SK-N-SH (cell line): ENCODE measurements at regions not wholly inside any gene's neighbourhood (a gene's known extent, or its start where the extent isn't known, plus 50 kb on each side); places are given as distances from the start of the nearest gene placed in this dataset.

Source experiments
- CTCF ChIA-PET: fragments of 300-600, 350-600 bp; formaldehyde crosslinking; extraction: SDS; loops from one replicate; lab custom pipeline; 2021; lab: Yijun Ruan, JAX
- POLR2A ChIA-PET: fragments of 350-600 bp; sonication (Branson Sonifier 250); formaldehyde crosslinking; extraction: SDS; loops from one replicate; lab custom pipeline; 2020; ENCODE audit warnings: antibody characterized with exemption, inconsistent platforms; lab: Yijun Ruan, JAX
- DNase-seq: peaks from one replicate; pipeline ENCODE4 v3.0.0; 2012
- H2AFZ ChIP-seq: fragments of 200-600 bp; sonication (generic); 2 replicates; pipeline ENCODE4 v1.8.1; 2016; ENCODE audit warnings: antibody characterized with exemption, mild to moderate bottlenecking, low read depth
- H3F3A ChIP-seq: fragments of 200-600 bp; sonication (generic); replicated peaks from 2 replicates; pipeline ENCODE3; 2016; ENCODE audit warnings: antibody characterized with exemption, mild to moderate bottlenecking; ENCODE audit not compliant: insufficient read depth
- H3K27ac ChIP-seq, 2 experiments: fragments of 200-500 bp in 1 of 2; fragments of 200-600 bp in 1 of 2; sonication (Bioruptor generic) in 1 of 2; sonication (generic), shearing (Covaris generic) in 1 of 2; 2 replicates each; pipeline versions ENCODE4 v1.5.1 to v1.6.1; 2014 to 2016; ENCODE audit warnings: low read depth in 2 of 2, inconsistent platforms in 1 of 2, low read length in 1 of 2, mild to moderate bottlenecking in 1 of 2, mixed read lengths in 1 of 2
- H3K27me3 ChIP-seq: fragments of 200-600 bp; sonication (generic), shearing (Covaris generic); 2 replicates; pipeline ENCODE4 v1.6.1; 2016; ENCODE audit warnings: mixed run types; ENCODE audit not compliant: insufficient read depth
- H3K36me3 ChIP-seq, 2 experiments: fragments of 200-500 bp in 1 of 2; fragments of 200-600 bp in 1 of 2; sonication (Bioruptor generic) in 1 of 2; sonication (generic) in 1 of 2; replicated peaks in 1 of 2; 2 replicates each; pipeline versions ENCODE3 to v1.5.1; 2014 to 2016; ENCODE audit warnings: low read length in 1 of 2, mild to moderate bottlenecking in 1 of 2; ENCODE audit not compliant: insufficient read depth in 2 of 2, control insufficient read depth in 1 of 2
- H3K4me1 ChIP-seq, 2 experiments: fragments of 200-500 bp in 1 of 2; fragments of 200-600 bp in 1 of 2; sonication (Bioruptor generic) in 1 of 2; sonication (generic), shearing (Covaris generic) in 1 of 2; 2 replicates each; pipeline versions ENCODE4 v1.5.1 to v1.6.1; 2014 to 2016; ENCODE audit warnings: low read depth in 1 of 2, low read length in 1 of 2, mixed run types in 1 of 2; ENCODE audit not compliant: insufficient read depth in 2 of 2, control insufficient read depth in 1 of 2
- H3K4me2 ChIP-seq: fragments of 200-600 bp; sonication (generic), shearing (Covaris generic); 2 replicates; pipeline ENCODE4 v1.6.1; 2017; ENCODE audit warnings: mixed run types
- H3K4me3 ChIP-seq, 2 experiments: fragments of 200-500 bp in 1 of 2; fragments of 200-600 bp in 1 of 2; sonication (Bioruptor generic) in 1 of 2; sonication (generic), shearing (Covaris generic) in 1 of 2; 2 replicates each; pipeline versions ENCODE4 v1.5.1 to v1.8.1; 2014 to 2016; ENCODE audit warnings: low read depth in 2 of 2, inconsistent platforms in 1 of 2, low read length in 1 of 2, mild to moderate bottlenecking in 1 of 2, mixed read lengths in 1 of 2, moderate library complexity in 1 of 2
- H3K79me2 ChIP-seq: fragments of 200-600 bp; sonication (generic); 2 replicates; pipeline ENCODE4 v1.8.1; 2017; ENCODE audit warnings: mild to moderate bottlenecking; ENCODE audit not compliant: insufficient read depth
- H3K9ac ChIP-seq: fragments of 200-600 bp; sonication (generic); 2 replicates; pipeline ENCODE4 v1.6.1; 2017; ENCODE audit warnings: mixed run types
- H3K9me2 ChIP-seq: fragments of 200-600 bp; sonication (generic); 2 replicates; pipeline ENCODE4 v1.6.1; 2017; ENCODE audit warnings: mixed run types
- H3K9me3 ChIP-seq: fragments of 200-600 bp; sonication (generic); 2 replicates; pipeline ENCODE4 v1.6.1; 2017; ENCODE audit warnings: mixed run types, mild to moderate bottlenecking, moderate library complexity
- H4K20me1 ChIP-seq: fragments of 200-600 bp; sonication (generic); 2 replicates; pipeline ENCODE4 v1.6.1; 2017; ENCODE audit warnings: mild to moderate bottlenecking, mixed run types; ENCODE audit not compliant: insufficient read depth
- EZH2phosphoT487 ChIP-seq: fragments of 200-600 bp; sonication (generic); IDR thresholded peaks from 2 replicates; pipeline ENCODE4 v1.6.1; 2017; ENCODE audit warnings: low read depth, mixed run types, mild to moderate bottlenecking, antibody characterized with exemption, moderate library complexity, borderline replicate concordance
- FOSL2 ChIP-seq: IDR thresholded peaks from 2 replicates; pipeline ENCODE4 v1.4.0; 2012; ENCODE audit warnings: low read depth, mild to moderate bottlenecking, moderate library complexity, borderline replicate concordance
- FOXJ3 ChIP-seq: sonication (generic); formaldehyde crosslinking; IDR thresholded peaks from 2 replicates; pipeline ENCODE4 v1.5.1; 2020; ENCODE audit warnings: mild to moderate bottlenecking, missing genetic modification reagents
- GATA2 ChIP-seq: sonication (generic); formaldehyde crosslinking; IDR thresholded peaks from 2 replicates; pipeline ENCODE4 v1.5.0; 2020; ENCODE audit warnings: mild to moderate bottlenecking, missing genetic modification reagents
- JUND ChIP-seq: IDR thresholded peaks from 2 replicates; pipeline ENCODE4 v1.4.0; 2012
- POLR2AphosphoS5 ChIP-seq: IDR thresholded peaks from 2 replicates; pipeline ENCODE4 v1.6.1; 2012; ENCODE audit warnings: low read depth, low read length
- RAD21 ChIP-seq: IDR thresholded peaks from 2 replicates; pipeline ENCODE4 v1.6.1; 2012; ENCODE audit warnings: mild to moderate bottlenecking, low read length
- RFX5 ChIP-seq: IDR thresholded peaks from 2 replicates; pipeline ENCODE4 v1.6.1; 2012; ENCODE audit warnings: mild to moderate bottlenecking, improper control_type of control experiment, low read length
- RXRA ChIP-seq: IDR thresholded peaks from 2 replicates; pipeline ENCODE4 v1.4.0; 2012; ENCODE audit warnings: low read depth, mild to moderate bottlenecking, borderline replicate concordance
- SMC3 ChIP-seq: IDR thresholded peaks from 2 replicates; pipeline ENCODE4 v1.6.1; 2012; ENCODE audit warnings: low read depth, low read length, improper control_type of control experiment
- TEAD4 ChIP-seq: IDR thresholded peaks from 2 replicates; pipeline ENCODE4 v1.4.0; 2012; ENCODE audit warnings: mild to moderate bottlenecking, borderline replicate concordance; ENCODE audit not compliant: insufficient read depth
- YY1 ChIP-seq: IDR thresholded peaks from 2 replicates; pipeline ENCODE4 v1.4.0; 2012; ENCODE audit warnings: low read depth, mild to moderate bottlenecking
- TF ChIP-seq, protein P1 (sequence below): IDR thresholded peaks from 2 replicates; pipeline ENCODE4 v1.4.0; 2012; ENCODE audit warnings: low read depth
- TF ChIP-seq, protein P2 (sequence below): IDR thresholded peaks from 2 replicates; pipeline ENCODE4 v1.4.0; 2012; ENCODE audit warnings: low read depth, borderline replicate concordance
- TF ChIP-seq, protein P3 (sequence below): IDR thresholded peaks from 2 replicates; pipeline ENCODE4 v1.6.1; 2012; ENCODE audit warnings: mild to moderate bottlenecking, low read depth, low read length, moderate library complexity

DNA sequence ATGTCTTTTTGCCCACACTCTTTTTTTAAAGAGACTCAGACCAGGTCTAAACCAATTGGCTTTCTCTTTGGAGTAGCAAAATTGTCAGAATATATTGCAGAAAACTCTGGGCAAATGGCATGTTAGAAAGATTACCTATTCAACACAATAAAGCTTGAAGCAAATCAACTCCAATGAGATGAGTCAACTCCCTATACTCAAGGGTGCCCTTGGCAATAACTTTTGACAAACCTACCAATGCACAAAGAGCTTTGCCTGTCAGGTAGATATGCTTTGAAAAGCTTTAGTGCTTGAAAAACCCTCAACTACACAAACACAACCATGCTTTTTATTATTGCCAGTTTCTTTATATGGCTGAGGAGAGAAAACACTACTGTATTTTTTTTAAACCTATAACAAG lies 137.7 kb upstream of the GRM7 start:
- CTCF ChIA-PET = no interaction called here
- Histone ChIP-seq H3K79me2 (no peaks in the 10 kb centered on the region), H3K9me2 (no peaks in the 10 kb centered on the region), H3F3A (no peaks in the 10 kb centered on the region), H2AFZ (no peak overlapping the region), H3K9me3 (no peaks in the 10 kb centered on the region), H3K9ac (no peak overlapping the region), H3K4me2 (no peak overlapping the region), H3K27me3 (no peaks in the 10 kb centered on the region), H3K27ac (no peak overlapping the region), H3K4me1 (no peaks in the 10 kb centered on the region), H3K36me3 (no peaks in the 10 kb centered on the region), H4K20me1 (no peaks in the 10 kb centered on the region), H3K4me3 (no peak overlapping the region)
- POLR2A ChIA-PET = no interaction called here
- no peak for TF ChIP-seq RFX5
- no peak for TF ChIP-seq FOSL2
- TF ChIP-seq FOXJ3 (CRISPR knock-in tag) = no peak
- no peak for TF ChIP-seq JUND
- no peak for TF ChIP-seq GATA2 (CRISPR knock-in tag)
- TF ChIP-seq, protein P1, sequence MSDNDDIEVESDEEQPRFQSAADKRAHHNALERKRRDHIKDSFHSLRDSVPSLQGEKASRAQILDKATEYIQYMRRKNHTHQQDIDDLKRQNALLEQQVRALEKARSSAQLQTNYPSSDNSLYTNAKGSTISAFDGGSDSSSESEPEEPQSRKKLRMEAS = no peak
- no peak for TF ChIP-seq RXRA
- no peak for TF ChIP-seq RAD21
- DNase-seq = no peak

DNA sequence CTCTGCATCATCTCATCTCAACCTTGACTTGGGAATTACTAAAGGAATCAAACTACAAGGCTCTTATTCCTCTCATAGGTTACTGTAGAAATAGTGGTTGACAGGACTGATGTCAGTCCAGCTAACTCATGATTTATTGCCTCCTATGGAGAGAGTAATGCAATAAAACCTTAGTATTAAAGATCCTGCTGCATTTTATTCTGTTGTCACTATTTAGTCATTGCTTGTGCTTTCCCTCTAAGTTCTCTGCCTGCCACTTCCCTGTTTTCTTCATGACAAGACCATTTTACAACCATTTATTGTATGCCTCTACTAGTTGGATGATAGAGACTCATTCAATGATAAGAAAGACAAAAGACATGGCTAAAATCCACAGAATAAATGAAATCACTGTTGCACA lies 134.1 kb upstream of the GRM7 start:
- H3K36me3 ChIP-seq = no peaks in the 10 kb centered on the region
- no peak overlapping the region for H3K4me2 ChIP-seq
- ChIA-PET POLR2A (no interaction called here), CTCF (no interaction called here)
- no peak for DNase-seq
- no peaks in the 10 kb centered on the region for H3K9me3 ChIP-seq
- TF ChIP-seq SMC3 = no peak
- TF ChIP-seq TEAD4 = no peak
- TF ChIP-seq POLR2AphosphoS5 = no peak
- TF ChIP-seq, protein P2, sequence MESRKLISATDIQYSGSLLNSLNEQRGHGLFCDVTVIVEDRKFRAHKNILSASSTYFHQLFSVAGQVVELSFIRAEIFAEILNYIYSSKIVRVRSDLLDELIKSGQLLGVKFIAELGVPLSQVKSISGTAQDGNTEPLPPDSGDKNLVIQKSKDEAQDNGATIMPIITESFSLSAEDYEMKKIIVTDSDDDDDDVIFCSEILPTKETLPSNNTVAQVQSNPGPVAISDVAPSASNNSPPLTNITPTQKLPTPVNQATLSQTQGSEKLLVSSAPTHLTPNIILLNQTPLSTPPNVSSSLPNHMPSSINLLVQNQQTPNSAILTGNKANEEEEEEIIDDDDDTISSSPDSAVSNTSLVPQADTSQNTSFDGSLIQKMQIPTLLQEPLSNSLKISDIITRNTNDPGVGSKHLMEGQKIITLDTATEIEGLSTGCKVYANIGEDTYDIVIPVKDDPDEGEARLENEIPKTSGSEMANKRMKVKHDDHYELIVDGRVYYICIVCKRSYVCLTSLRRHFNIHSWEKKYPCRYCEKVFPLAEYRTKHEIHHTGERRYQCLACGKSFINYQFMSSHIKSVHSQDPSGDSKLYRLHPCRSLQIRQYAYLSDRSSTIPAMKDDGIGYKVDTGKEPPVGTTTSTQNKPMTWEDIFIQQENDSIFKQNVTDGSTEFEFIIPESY = no peak
- TF ChIP-seq EZH2phosphoT487 = no peak
- TF ChIP-seq, protein P3, sequence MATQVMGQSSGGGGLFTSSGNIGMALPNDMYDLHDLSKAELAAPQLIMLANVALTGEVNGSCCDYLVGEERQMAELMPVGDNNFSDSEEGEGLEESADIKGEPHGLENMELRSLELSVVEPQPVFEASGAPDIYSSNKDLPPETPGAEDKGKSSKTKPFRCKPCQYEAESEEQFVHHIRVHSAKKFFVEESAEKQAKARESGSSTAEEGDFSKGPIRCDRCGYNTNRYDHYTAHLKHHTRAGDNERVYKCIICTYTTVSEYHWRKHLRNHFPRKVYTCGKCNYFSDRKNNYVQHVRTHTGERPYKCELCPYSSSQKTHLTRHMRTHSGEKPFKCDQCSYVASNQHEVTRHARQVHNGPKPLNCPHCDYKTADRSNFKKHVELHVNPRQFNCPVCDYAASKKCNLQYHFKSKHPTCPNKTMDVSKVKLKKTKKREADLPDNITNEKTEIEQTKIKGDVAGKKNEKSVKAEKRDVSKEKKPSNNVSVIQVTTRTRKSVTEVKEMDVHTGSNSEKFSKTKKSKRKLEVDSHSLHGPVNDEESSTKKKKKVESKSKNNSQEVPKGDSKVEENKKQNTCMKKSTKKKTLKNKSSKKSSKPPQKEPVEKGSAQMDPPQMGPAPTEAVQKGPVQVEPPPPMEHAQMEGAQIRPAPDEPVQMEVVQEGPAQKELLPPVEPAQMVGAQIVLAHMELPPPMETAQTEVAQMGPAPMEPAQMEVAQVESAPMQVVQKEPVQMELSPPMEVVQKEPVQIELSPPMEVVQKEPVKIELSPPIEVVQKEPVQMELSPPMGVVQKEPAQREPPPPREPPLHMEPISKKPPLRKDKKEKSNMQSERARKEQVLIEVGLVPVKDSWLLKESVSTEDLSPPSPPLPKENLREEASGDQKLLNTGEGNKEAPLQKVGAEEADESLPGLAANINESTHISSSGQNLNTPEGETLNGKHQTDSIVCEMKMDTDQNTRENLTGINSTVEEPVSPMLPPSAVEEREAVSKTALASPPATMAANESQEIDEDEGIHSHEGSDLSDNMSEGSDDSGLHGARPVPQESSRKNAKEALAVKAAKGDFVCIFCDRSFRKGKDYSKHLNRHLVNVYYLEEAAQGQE = no peak
- TF ChIP-seq YY1 = no peak
- TF ChIP-seq RAD21 = no peak
- no peaks in the 10 kb centered on the region for H3K27me3 ChIP-seq
- H3K27ac ChIP-seq = no peak overlapping the region
- H3F3A ChIP-seq = no peaks in the 10 kb centered on the region
- 0 out of 2 replicates have a peak, but pooled peaks cover 2% of the 10 kb centered on the region for H3K9me2 ChIP-seq
- H3K79me2 ChIP-seq = no peaks in the 10 kb centered on the region
- H3K9ac ChIP-seq = no peak overlapping the region
- H3K4me3 ChIP-seq = no peak overlapping the region
- no peak overlapping the region for H2AFZ ChIP-seq
- H4K20me1 ChIP-seq = no peaks in the 10 kb centered on the region
- H3K4me1 ChIP-seq = no peaks in the 10 kb centered on the region
